GM23338 (cell line): ENCODE measurements at regions not wholly inside any gene's neighbourhood (a gene's known extent, or its start where the extent isn't known, plus 50 kb on each side); places are given as distances from the start of the nearest gene placed in this dataset.

Experiments used
- ATAC-seq: fragments of 200-7000 bp; cut with Tn5 transposase; 3 replicates; pipeline ENCODE4 v1.9.1; 2020
- DNase-seq: peaks from one replicate; pipeline ENCODE4 v3.0.0-alpha.2; 2015; ENCODE audit warnings: low spot score
- H2AFZ ChIP-seq: fragments of 200-600 bp; sonication (generic); 2 replicates; pipeline ENCODE4 v1.8.0; 2016; ENCODE audit warnings: antibody characterized with exemption, mild to moderate bottlenecking, moderate library complexity
- H3F3A ChIP-seq: fragments of 200-600 bp; sonication (generic); replicated peaks from 2 replicates; pipeline ENCODE4 v1.8.0; 2017; ENCODE audit warnings: antibody characterized with exemption, mixed run types, low read depth
- H3K27ac ChIP-seq: fragments of 200-600 bp; sonication (generic); 2 replicates; pipeline ENCODE4 v1.6.1; 2016; ENCODE audit warnings: low read depth
- H3K27me3 ChIP-seq: fragments of 200-600 bp; sonication (generic); 2 replicates; pipeline ENCODE4 v1.8.0; 2016; ENCODE audit warnings: mild to moderate bottlenecking, mixed run types, moderate library complexity; ENCODE audit not compliant: insufficient read depth
- H3K36me3 ChIP-seq: fragments of 200-600 bp; sonication (generic); 2 replicates; pipeline ENCODE4 v1.8.0; 2016; ENCODE audit warnings: mild to moderate bottlenecking; ENCODE audit not compliant: insufficient read depth
- H3K4me1 ChIP-seq: fragments of 200-600 bp; sonication (generic); 2 replicates; pipeline ENCODE4 v1.8.0; 2016; ENCODE audit warnings: mild to moderate bottlenecking, moderate library complexity; ENCODE audit not compliant: insufficient read depth
- H3K4me2 ChIP-seq: fragments of 200-600 bp; sonication (generic); 2 replicates; pipeline ENCODE4 v1.7.1; 2017; ENCODE audit warnings: mixed run types
- H3K4me3 ChIP-seq: fragments of 200-600 bp; sonication (generic); 2 replicates; pipeline ENCODE4 v1.6.1; 2016; ENCODE audit warnings: mixed run types
- H3K79me2 ChIP-seq: fragments of 200-600 bp; sonication (generic); replicated peaks from 2 replicates; pipeline ENCODE4 v1.8.0; 2017; ENCODE audit warnings: mild to moderate bottlenecking; ENCODE audit not compliant: insufficient read depth
- H3K9me2 ChIP-seq: fragments of 200-600 bp; sonication (generic); 2 replicates; pipeline ENCODE4 v1.8.0; 2017; ENCODE audit not compliant: insufficient read depth
- H4K20me1 ChIP-seq: fragments of 200-600 bp; sonication (generic); replicated peaks from 2 replicates; pipeline ENCODE4 v1.8.0; 2017; ENCODE audit warnings: mild to moderate bottlenecking; ENCODE audit not compliant: insufficient read depth
- H3K27ac Mint-ChIP-seq: 2 replicates; pipeline ENCODE4 v1.8.0; 2020; ENCODE audit warnings: inconsistent platforms, mild to moderate bottlenecking, moderate library complexity, mixed read lengths
- H3K27me3 Mint-ChIP-seq: 3 replicates; pipeline ENCODE4 v1.8.0; 2022; ENCODE audit warnings: low read depth, mild to moderate bottlenecking, moderate library complexity, mixed read lengths, inconsistent platforms; ENCODE audit not compliant: insufficient read depth, poor library complexity
- H3K36me3 Mint-ChIP-seq: 3 replicates; pipeline ENCODE4 v1.8.0; 2021; ENCODE audit warnings: low read depth, mild to moderate bottlenecking, inconsistent platforms, moderate library complexity, mixed read lengths
- H3K4me1 Mint-ChIP-seq: 3 replicates; pipeline ENCODE4 v1.8.0; 2020; ENCODE audit warnings: mild to moderate bottlenecking, inconsistent platforms, mixed read lengths
- H3K4me3 Mint-ChIP-seq: 3 replicates; pipeline ENCODE4 v1.8.0; 2021; ENCODE audit warnings: moderate library complexity, mild to moderate bottlenecking, inconsistent platforms, mixed read lengths
- H3K9me3 Mint-ChIP-seq: 3 replicates; pipeline ENCODE4 v1.8.0; 2020; ENCODE audit warnings: moderate library complexity, mild to moderate bottlenecking, inconsistent platforms, mixed read lengths
- CREB1 ChIP-seq: fragments of 250-450 bp; sonication (Bioruptor Pico); IDR thresholded peaks from 2 replicates; pipeline ENCODE4 v1.5.0; 2020; ENCODE audit warnings: low read depth, mild to moderate bottlenecking, moderate library complexity
- CTCF ChIP-seq, 2 experiments: fragments of 200-600 bp in 1 of 2; sonication (generic) in 1 of 2; conservative IDR thresholded peaks; 2 replicates each; pipeline versions ENCODE4 v1.5.1 to v1.6.1; 2016 to 2017; ENCODE audit warnings: antibody characterized with exemption in 2 of 2, low read depth in 2 of 2, mild to moderate bottlenecking in 2 of 2, moderate library complexity in 1 of 2
- ETS1 ChIP-seq: IDR thresholded peaks from 2 replicates; pipeline ENCODE4 v1.6.1; 2016; ENCODE audit warnings: antibody characterized with exemption
- EZH2 ChIP-seq: fragments of 200-600 bp; sonication (generic); IDR thresholded peaks from one replicate; pipeline ENCODE4 v1.8.0; 2017; ENCODE audit warnings: antibody characterized with exemption, mild to moderate bottlenecking, low read depth; ENCODE audit not compliant: unreplicated experiment
- EZH2phosphoT487 ChIP-seq: fragments of 200-600 bp; sonication (generic); IDR thresholded peaks from one replicate; pipeline ENCODE4 v1.8.1; 2018; ENCODE audit warnings: antibody characterized with exemption; ENCODE audit not compliant: unreplicated experiment
- JUNB ChIP-seq: IDR thresholded peaks from one replicate; pipeline ENCODE4 v1.6.1; 2016; ENCODE audit warnings: antibody characterized with exemption; ENCODE audit not compliant: unreplicated experiment
- NANOG ChIP-seq: IDR thresholded peaks from 2 replicates; pipeline ENCODE4 v1.6.1; 2016; ENCODE audit warnings: antibody characterized with exemption, borderline replicate concordance
- REST ChIP-seq: IDR thresholded peaks from one replicate; pipeline ENCODE4 v1.6.1; 2018; ENCODE audit warnings: antibody characterized with exemption; ENCODE audit not compliant: unreplicated experiment
- STAT1 ChIP-seq: IDR thresholded peaks from one replicate; pipeline ENCODE4 v1.6.1; 2016; ENCODE audit warnings: antibody characterized with exemption; ENCODE audit not compliant: unreplicated experiment
- ZNF114 ChIP-seq: fragments of 250-450 bp; sonication (Bioruptor Pico); IDR thresholded peaks from 2 replicates; pipeline ENCODE4 v1.5.0; 2020; ENCODE audit warnings: mild to moderate bottlenecking, moderate library complexity
- ZNF462 ChIP-seq: fragments of 250-450 bp; sonication (Bioruptor Pico); IDR thresholded peaks from 2 replicates; pipeline ENCODE4 v1.5.0; 2020; ENCODE audit warnings: mild to moderate bottlenecking, moderate library complexity

- TF ChIP-seq JUNB (no peak), REST (no peak), ETS1 (no peak), EZH2 (no peak), EZH2phosphoT487 (no peak), STAT1 (no peak)
Observed at GRCh38 chr10:44064317-44064716, 320.6 kb downstream of the CXCL12 start (continued).

- Histone ChIP-seq H3F3A (no peaks in the 10 kb centered on the region), H3K4me2 (no peak overlapping the region), H3K4me1 (no peaks in the 10 kb centered on the region), H4K20me1 (no peaks in the 10 kb centered on the region), H3K27ac (no peak overlapping the region), H3K4me3 (no peak overlapping the region), H3K27me3 (no peaks in the 10 kb centered on the region), H2AFZ (no peak overlapping the region), H3K79me2 (no peaks in the 10 kb centered on the region), H3K9me2 (0 out of 2 replicates have a peak, but pooled peaks cover 6% of the 10 kb centered on the region), H3K36me3 (no peaks in the 10 kb centered on the region)
- Mint-ChIP-seq H3K27me3 (peaks cover 3% of the 10 kb centered on the region), H3K27ac (no peak overlapping the region), H3K9me3 (no peaks in the 10 kb centered on the region; the same call in 2 of the 3 replicates), H3K4me3 (no peak overlapping the region), H3K36me3 (no peaks in the 10 kb centered on the region), H3K4me1 (no peaks in the 10 kb centered on the region)
- no peak for ATAC-seq
- DNase-seq = no peak
- TF ChIP-seq STAT1 (no peak), EZH2phosphoT487 (no peak), CREB1 (CRISPR knock-in tag) (no peak), ZNF462 (CRISPR knock-in tag) (no peak), NANOG (no peak), EZH2 (no peak), ZNF114 (no peak), JUNB (no peak), CTCF (conservative IDR thresholded peaks at IDR 0.05; ENCODE audit: low read depth in 2 of 2) (no peak), ETS1 (no peak)
Observed at GRCh38 chr10:44063686-44064085, 321.2 kb downstream of the CXCL12 start.
